ENCODE measurements at regions not wholly inside any gene's neighbourhood (a gene's known extent, or its start where the extent isn't known, plus 50 kb on each side); places are given as distances from the start of the nearest gene placed in this dataset.

DNA sequence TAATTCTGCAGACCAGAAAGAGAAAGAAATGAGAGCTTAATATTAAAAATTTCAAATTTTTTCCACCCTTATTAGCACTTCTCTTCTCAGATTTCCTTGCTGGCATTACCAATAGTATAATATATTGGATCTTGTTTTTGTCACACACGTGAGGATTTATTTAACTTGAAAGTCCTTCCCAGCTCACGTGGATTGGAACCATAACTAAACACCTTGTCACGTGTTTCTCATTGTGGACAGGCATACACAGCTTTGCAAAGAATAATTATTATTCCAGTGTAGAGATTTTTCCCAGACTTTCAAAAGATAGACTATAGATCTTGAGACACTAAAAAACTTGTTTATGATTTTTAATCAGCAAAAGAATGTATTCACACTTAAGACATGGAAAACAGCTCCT lies 123.8 kb upstream of the LPAR1 start:
- no peak for TF ChIP-seq NFYB (IDR thresholded peaks at IDR 0.05; ENCODE audit: insufficient read depth, low read depth, low read length)
- no peak for TF ChIP-seq ZNF207 (IDR thresholded peaks at IDR 0.05; ENCODE audit: borderline replicate concordance)
- TF ChIP-seq, protein P1, sequence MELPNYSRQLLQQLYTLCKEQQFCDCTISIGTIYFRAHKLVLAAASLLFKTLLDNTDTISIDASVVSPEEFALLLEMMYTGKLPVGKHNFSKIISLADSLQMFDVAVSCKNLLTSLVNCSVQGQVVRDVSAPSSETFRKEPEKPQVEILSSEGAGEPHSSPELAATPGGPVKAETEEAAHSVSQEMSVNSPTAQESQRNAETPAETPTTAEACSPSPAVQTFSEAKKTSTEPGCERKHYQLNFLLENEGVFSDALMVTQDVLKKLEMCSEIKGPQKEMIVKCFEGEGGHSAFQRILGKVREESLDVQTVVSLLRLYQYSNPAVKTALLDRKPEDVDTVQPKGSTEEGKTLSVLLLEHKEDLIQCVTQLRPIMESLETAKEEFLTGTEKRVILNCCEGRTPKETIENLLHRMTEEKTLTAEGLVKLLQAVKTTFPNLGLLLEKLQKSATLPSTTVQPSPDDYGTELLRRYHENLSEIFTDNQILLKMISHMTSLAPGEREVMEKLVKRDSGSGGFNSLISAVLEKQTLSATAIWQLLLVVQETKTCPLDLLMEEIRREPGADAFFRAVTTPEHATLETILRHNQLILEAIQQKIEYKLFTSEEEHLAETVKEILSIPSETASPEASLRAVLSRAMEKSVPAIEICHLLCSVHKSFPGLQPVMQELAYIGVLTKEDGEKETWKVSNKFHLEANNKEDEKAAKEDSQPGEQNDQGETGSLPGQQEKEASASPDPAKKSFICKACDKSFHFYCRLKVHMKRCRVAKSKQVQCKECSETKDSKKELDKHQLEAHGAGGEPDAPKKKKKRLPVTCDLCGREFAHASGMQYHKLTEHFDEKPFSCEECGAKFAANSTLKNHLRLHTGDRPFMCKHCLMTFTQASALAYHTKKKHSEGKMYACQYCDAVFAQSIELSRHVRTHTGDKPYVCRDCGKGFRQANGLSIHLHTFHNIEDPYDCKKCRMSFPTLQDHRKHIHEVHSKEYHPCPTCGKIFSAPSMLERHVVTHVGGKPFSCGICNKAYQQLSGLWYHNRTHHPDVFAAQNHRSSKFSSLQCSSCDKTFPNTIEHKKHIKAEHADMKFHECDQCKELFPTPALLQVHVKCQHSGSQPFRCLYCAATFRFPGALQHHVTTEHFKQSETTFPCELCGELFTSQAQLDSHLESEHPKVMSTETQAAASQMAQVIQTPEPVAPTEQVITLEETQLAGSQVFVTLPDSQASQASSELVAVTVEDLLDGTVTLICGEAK (IDR thresholded peaks at IDR 0.05; ENCODE audit: borderline replicate concordance): no peak
- TF ChIP-seq RCOR1 (conservative IDR thresholded peaks at IDR 0.05; ENCODE audit: low read depth, low read length): no peak
- TF ChIP-seq, protein P2, sequence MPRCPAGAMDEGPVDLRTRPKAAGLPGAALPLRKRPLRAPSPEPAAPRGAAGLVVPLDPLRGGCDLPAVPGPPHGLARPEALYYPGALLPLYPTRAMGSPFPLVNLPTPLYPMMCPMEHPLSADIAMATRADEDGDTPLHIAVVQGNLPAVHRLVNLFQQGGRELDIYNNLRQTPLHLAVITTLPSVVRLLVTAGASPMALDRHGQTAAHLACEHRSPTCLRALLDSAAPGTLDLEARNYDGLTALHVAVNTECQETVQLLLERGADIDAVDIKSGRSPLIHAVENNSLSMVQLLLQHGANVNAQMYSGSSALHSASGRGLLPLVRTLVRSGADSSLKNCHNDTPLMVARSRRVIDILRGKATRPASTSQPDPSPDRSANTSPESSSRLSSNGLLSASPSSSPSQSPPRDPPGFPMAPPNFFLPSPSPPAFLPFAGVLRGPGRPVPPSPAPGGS (IDR thresholded peaks at IDR 0.05; ENCODE audit: borderline replicate concordance, insufficient read depth, low read depth, low read length, poor library complexity, severe bottlenecking): no peak
- TF ChIP-seq SIN3A (IDR thresholded peaks at IDR 0.05; ENCODE audit: low read depth, low read length): no peak
- SMC1A ChIA-PET (ENCODE audit: uncharacterized antibody, unreplicated experiment): interaction anchor here (0.6 to 5.0 kb wide), 16 partner anchors 9 to 132 kb away, joined by 3 to 31 read pairs (median 4); no protein-coding TSS in a partner anchor
- no peak overlapping the region for H3K9ac ChIP-seq (ENCODE audit: control insufficient read depth, insufficient read depth, low read length)
- CTCF ChIA-PET: interaction anchor here (0.7 to 2.6 kb wide), 8 partner anchors 11 to 126 kb away, joined by 3 to 11 read pairs (median 4); no protein-coding TSS in a partner anchor
- no peaks in the 10 kb centered on the region; the same call in 2 of the 3 replicates for H3K9me3 ChIP-seq (replicated peaks; ENCODE audit: control insufficient read depth, insufficient read depth, low read length)
- DNase-seq (ENCODE audit: low read depth, low spot score) (no peak), FAIRE-seq (no peak), ATAC-seq (no peak)
- 1% methylated on average over 3 of the region's 3 CpGs for WGBS (ENCODE audit: insufficient coverage, insufficient replicate concordance, low lambda C conversion rate, missing lambda C conversion rate)
- H3K4me3 ChIP-seq: no peak overlapping the region
- H3K36me3 ChIP-seq (ENCODE audit: control insufficient read depth in 2 of 2, insufficient read depth in 2 of 2, low read length in 1 of 2): no peaks in the 10 kb centered on the region
- H3K79me2 ChIP-seq (ENCODE audit: control insufficient read depth, insufficient read depth, low read length): no peaks in the 10 kb centered on the region
- no peak overlapping the region for H3K27ac ChIP-seq (ENCODE audit: control insufficient read depth, insufficient read depth)
- in situ Hi-C loops (cut with MboI): no loop called here
- RAD21 ChIA-PET (ENCODE audit: unreplicated experiment): interaction anchor here (1.0 to 2.8 kb wide), 6 partner anchors 8 to 136 kb away, joined by 3 to 8 read pairs (median 6); no protein-coding TSS in a partner anchor
- no peak overlapping the region for H3K4me2 ChIP-seq (ENCODE audit: control insufficient read depth, insufficient read depth)
- H2AFZ ChIP-seq (ENCODE audit: control insufficient read depth, low read depth, low read length): no peak overlapping the region
- POLR2A ChIA-PET: interaction anchor here (0.6 to 1.9 kb wide), 2 partner anchors 15 to 315 kb away, joined by 5 to 9 read pairs; no protein-coding TSS in a partner anchor
- no peaks in the 10 kb centered on the region for H3K27me3 ChIP-seq (replicated peaks in 1 of 2; ENCODE audit: control insufficient read depth in 2 of 2, insufficient read depth in 2 of 2, low read length in 1 of 2)
- H3K4me1 ChIP-seq (ENCODE audit: control insufficient read depth, insufficient read depth, low read length): no peaks in the 10 kb centered on the region
- BruUV-seq (replicated peaks): no TSS peak
- intact Hi-C loops (cut with micrococcal nuclease; ENCODE audit: unreplicated experiment): no loop called here
- H4K20me1 ChIP-seq (ENCODE audit: control insufficient read depth, insufficient read depth): no peaks in the 10 kb centered on the region

Data from GM12878 (cell line).